Ascending aorta (tissue), 2 donors: ENCODE measurements at regions not wholly inside any gene's neighbourhood (a gene's known extent, or its start where the extent isn't known, plus 50 kb on each side); places are given as distances from the start of the nearest gene placed in this dataset.
"Not testable (repeated sequence)": the region's sequence is repeated elsewhere in the genome, so short reads cannot be mapped to it uniquely, and the experiment has no call there.

Experiments
- DNase-seq, 2 donors: peaks; one replicate each; pipeline ENCODE4 v3.0.0-alpha.2; 2019; ENCODE audit warnings: low spot score in 2 of 2
- H3K27ac ChIP-seq, 2 donors: fragments of 200-600 bp; sonication (generic); one replicate each; pipeline ENCODE4 v1.5.1; 2016 to 2017; ENCODE audit warnings: mild to moderate bottlenecking in 1 of 2
- H3K27me3 ChIP-seq: fragments of 200-600 bp; sonication (generic); one replicate; pipeline ENCODE4 v1.5.1; 2017
- H3K36me3 ChIP-seq, 2 donors: fragments of 200-600 bp; sonication (generic); one replicate each; pipeline ENCODE4 v1.5.1; 2016
- H3K4me1 ChIP-seq, 2 donors: fragments of 200-600 bp; sonication (generic); one replicate each; pipeline ENCODE4 v1.5.1; 2016 to 2017; ENCODE audit warnings: mild to moderate bottlenecking in 1 of 2
- H3K4me3 ChIP-seq, 2 donors: fragments of 200-600 bp; sonication (generic); one replicate each; pipeline ENCODE4 v1.5.1; 2016 to 2017; ENCODE audit warnings: mild to moderate bottlenecking in 1 of 2
- H3K9me3 ChIP-seq, 2 donors: fragments of 200-600 bp; sonication (generic); one replicate each; pipeline ENCODE4 v1.5.1; 2016
- intact Hi-C: fragments of 100-400 bp; cut with DNase I; formaldehyde crosslinking; loops from one replicate; pipeline ENCODE4 v1.15.1; 2023
- TF ChIP-seq, protein P1 (sequence below), 3 experiments: fragments of 200-600 bp in 2 of 3; fragments of 450-650 bp in 1 of 3; sonication (generic) in 2 of 3; IDR thresholded peaks; one replicate each; pipeline ENCODE4 v1.5.1; 2016 to 2019; ENCODE audit warnings: antibody characterized with exemption in 3 of 3, mild to moderate bottlenecking in 1 of 3, moderate library complexity in 1 of 3

DNA sequence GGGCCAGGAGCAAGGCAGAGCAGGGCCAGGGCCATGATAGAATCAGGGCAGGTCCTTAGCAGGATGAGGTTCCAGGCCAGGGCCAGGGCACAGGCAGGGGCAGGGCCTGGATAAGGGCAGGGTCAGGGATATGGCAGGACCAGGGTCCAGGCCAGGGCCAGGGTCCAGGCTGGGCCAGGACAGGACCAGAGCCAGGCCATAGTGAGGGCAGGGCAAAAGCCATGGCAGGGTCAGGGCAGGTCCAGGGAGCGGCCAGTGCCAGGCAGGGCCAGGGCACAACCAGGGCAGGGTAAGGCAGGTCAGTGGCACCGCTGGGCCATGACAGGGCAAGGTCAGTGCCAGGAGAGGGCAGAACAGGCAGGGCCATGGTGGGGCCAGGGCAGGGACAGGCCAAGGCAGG is 152.2 kb downstream of the LIPI start:
- Histone ChIP-seq H3K4me1 (no peaks in the 10 kb centered on the region), H3K4me3 (no peak overlapping the region), H3K36me3 (no peaks in the 10 kb centered on the region), H3K27me3 (no peaks in the 10 kb centered on the region), H3K27ac (no peak overlapping the region), H3K9me3 (no peaks in the 10 kb centered on the region)
- intact Hi-C loops, result no loop called here
- TF ChIP-seq, protein P1, sequence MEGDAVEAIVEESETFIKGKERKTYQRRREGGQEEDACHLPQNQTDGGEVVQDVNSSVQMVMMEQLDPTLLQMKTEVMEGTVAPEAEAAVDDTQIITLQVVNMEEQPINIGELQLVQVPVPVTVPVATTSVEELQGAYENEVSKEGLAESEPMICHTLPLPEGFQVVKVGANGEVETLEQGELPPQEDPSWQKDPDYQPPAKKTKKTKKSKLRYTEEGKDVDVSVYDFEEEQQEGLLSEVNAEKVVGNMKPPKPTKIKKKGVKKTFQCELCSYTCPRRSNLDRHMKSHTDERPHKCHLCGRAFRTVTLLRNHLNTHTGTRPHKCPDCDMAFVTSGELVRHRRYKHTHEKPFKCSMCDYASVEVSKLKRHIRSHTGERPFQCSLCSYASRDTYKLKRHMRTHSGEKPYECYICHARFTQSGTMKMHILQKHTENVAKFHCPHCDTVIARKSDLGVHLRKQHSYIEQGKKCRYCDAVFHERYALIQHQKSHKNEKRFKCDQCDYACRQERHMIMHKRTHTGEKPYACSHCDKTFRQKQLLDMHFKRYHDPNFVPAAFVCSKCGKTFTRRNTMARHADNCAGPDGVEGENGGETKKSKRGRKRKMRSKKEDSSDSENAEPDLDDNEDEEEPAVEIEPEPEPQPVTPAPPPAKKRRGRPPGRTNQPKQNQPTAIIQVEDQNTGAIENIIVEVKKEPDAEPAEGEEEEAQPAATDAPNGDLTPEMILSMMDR (IDR thresholded peaks at IDR 0.05), result no peak
- no peak for DNase-seq

DNA sequence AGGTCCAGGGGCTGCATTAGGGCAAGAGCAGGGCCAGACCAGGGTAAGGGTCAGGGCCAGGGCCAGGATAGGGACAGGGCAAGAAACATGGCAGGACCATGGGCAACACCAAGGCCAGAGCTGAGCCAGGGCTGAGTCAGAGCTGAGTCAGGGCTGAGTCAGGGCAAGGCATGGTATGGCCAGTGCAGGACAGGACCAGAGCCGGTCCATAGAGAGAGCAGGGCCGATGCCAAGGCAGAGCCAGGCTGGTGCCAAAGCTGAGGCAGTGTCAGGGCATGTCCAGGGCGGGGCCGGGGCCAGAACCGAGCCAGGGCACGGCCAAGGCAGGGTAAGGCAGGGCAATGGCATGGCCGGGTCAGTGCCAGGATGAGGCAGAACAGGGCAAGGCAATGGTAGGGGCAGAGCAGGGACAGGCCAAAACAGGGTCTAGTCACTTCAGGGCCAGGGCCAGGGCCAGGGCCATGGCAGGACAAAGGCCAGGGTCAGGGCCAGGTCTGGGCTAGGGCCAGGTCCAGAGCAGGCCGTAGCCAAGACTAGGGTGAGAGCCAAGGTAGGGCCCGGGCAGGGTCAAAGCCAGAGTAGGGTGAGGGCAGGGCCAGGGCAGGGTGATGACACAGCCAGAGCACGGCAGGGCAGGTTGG is 152.8 kb downstream of the LIPI start:
- H3K9me3 ChIP-seq, H3K27ac ChIP-seq, intact Hi-C loops, H3K4me1 ChIP-seq, H3K4me3 ChIP-seq, DNase-seq, H3K27me3 ChIP-seq, H3K36me3 ChIP-seq: not testable (repeated sequence)

DNA sequence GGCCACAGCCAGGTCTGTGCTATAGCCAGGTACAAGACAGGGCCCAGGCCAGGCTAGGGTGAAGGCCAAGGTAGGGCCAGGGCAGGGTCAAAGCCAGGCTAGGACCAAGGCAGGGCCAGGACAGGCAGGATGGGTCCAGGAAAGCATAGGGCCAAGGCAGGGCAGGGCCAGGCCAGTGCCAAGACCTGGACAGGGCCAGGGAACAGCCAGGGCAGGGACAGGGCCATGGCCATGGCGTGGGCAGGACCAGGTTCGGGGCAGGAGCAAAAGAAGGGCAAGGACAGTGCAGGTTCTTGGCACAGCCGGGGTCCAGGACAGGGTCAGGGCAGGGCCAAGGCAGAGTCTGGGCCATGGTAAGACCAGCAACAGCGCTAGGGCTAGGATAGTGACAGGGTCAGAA is 153.4 kb downstream of the LIPI start:
- Histone ChIP-seq H3K4me1 (no peaks in the 10 kb centered on the region), H3K36me3 (no peaks in the 10 kb centered on the region), H3K27me3 (no peaks in the 10 kb centered on the region), H3K4me3 (no peak overlapping the region), H3K27ac (no peak overlapping the region), H3K9me3 (no peaks in the 10 kb centered on the region)
- intact Hi-C loops, result no loop called here
- DNase-seq, result no peak
- TF ChIP-seq, protein P1 (IDR thresholded peaks at IDR 0.05), result no peak

DNA sequence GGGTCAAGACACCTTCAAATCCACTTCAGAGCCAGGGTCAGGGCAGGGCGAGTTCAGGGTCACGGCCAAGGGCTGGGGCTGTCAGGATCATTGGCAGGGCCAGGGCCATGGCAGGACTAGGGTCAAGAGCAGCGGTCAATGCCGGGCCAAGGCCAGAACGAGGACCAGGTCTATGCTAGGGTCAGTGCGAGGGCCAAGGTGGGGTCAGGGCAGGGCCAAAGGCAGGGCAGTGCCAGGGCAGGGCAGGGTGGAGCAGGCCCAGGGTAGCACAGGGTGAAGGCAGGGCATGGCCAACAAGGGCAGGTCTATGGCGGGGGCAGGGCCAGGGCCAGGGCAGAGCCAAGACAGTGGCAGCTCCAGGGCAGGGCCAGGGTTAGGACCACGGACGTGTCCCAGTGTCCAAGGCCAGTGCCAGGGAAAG is 154.0 kb downstream of the LIPI start:
- Histone ChIP-seq H3K36me3 (no peaks in the 10 kb centered on the region), H3K9me3 (no peaks in the 10 kb centered on the region), H3K27ac (no peak overlapping the region), H3K4me3 (no peak overlapping the region), H3K27me3 (no peaks in the 10 kb centered on the region), H3K4me1 (no peaks in the 10 kb centered on the region)
- TF ChIP-seq, protein P1 (IDR thresholded peaks at IDR 0.05), result no peak
- intact Hi-C loops, result no loop called here
- no peak for DNase-seq

DNA sequence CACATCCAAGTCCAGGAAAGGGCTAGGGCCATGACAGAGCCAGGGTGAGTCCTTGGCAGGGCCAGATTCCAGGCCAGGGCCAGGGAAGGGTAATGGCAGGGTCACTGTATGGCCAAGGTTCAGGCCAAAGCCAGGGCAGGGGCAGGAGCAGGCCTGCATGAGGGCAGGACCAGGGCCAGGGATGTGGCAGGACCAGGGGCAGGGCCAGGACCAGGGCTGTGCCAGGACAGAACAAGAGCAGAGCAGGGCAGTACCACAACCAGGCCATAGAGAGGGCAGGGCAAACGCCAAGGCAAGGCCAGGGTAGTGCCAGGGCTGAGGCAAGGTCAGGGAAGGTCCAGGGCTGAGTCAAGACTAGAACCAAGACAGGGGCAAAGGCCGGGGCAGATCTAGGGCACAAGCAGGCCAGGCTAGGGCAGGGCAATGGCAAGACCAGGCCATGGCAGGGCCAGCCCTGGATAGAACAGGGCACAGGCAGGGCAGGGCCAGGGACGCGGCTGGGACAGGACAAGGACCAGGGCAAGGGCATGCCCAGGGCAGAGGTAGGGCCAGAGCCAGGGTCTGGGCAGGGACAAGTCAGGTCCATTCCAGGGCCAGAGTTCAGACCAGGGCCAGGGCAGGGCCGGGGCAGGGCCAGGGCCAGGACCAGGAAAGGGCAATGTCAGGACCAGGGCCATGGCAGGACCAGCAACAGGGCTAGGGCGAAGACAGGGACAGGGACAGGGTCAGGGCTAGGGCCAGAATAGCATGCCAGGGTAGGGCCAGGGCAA is 154.8 kb downstream of the LIPI start:
- intact Hi-C loops, H3K4me1 ChIP-seq, H3K4me3 ChIP-seq, H3K36me3 ChIP-seq, H3K9me3 ChIP-seq, H3K27me3 ChIP-seq, H3K27ac ChIP-seq: not testable (repeated sequence)
- DNase-seq, result peak in 1 of 2 donors; percentile 61

DNA sequence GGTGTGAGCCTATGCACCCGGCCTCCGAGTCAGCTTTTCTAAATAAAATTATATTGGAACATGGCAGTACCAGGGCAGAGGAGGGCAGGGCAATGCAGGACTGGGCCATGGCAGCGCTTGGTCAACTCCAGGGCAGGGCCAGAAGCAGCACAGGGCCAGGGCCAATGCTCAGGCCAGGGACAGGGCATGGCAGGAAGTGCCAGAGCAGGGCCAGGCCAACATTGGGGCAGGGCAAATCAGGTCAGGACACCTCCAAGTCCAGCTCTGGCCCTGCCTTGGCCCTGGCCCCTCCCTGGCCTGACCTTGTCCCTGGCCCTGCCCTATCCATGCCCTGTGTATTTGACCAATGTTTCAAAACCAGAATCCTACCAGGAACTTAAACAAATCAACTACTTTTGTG is 156.1 kb downstream of the LIPI start:
- Histone ChIP-seq H3K4me1 (no peaks in the 10 kb centered on the region), H3K27me3 (no peaks in the 10 kb centered on the region), H3K27ac (no peak overlapping the region), H3K9me3 (no peaks in the 10 kb centered on the region), H3K4me3 (no peak overlapping the region), H3K36me3 (no peaks in the 10 kb centered on the region)
- no peak for DNase-seq
- TF ChIP-seq, protein P1 (IDR thresholded peaks at IDR 0.05), result no peak
- intact Hi-C loops, result no loop called here
